GM19240 (cell line): ENCODE measurements at regions not wholly inside any gene's neighbourhood (a gene's known extent, or its start where the extent isn't known, plus 50 kb on each side); places are given as distances from the start of the nearest gene placed in this dataset.

Experiments used
- DNase-seq: peaks from one replicate; pipeline ENCODE4 v3.0.0; 2011; ENCODE audit warnings: low spot score; ENCODE audit not compliant: insufficient read length

- peak; percentile 63 for DNase-seq
Measured at GRCh38 chr1:38474738-38475623, 384.6 kb downstream of the RRAGC start.

- DNase-seq, result no peak
Measured at GRCh38 chr1:38466487-38466886, 393.1 kb downstream of the RRAGC start.

GRCh38 chr1:38465460-38465859, 394.1 kb downstream of the RRAGC start:
- DNase-seq, result no peak

GRCh38 chr1:38464071-38464661, 395.4 kb downstream of the RRAGC start:
- no peak for DNase-seq

- DNase-seq, result no peak
Measured at GRCh38 chr1:38463074-38463473, 396.5 kb downstream of the RRAGC start.

- DNase-seq, result no peak
Measured at GRCh38 chr1:38456531-38456876, 403.1 kb downstream of the RRAGC start.

- no peak for DNase-seq
Measured at GRCh38 chr1:38455829-38456530, 403.6 kb downstream of the RRAGC start.

GRCh38 chr1:38454749-38455441, 404.7 kb downstream of the RRAGC start:
- no peak for DNase-seq

GRCh38 chr1:38454236-38454635, 405.3 kb downstream of the RRAGC start:
- no peak for DNase-seq

- no peak for DNase-seq
Measured at GRCh38 chr1:38452246-38452645, 405.7 kb upstream of the POU3F1 start.

GRCh38 chr1:38451541-38451993, 405.0 kb upstream of the POU3F1 start:
- no peak for DNase-seq

GRCh38 chr1:38448893-38449292, 402.3 kb upstream of the POU3F1 start:
- no peak for DNase-seq

GRCh38 chr1:38446936-38447335, 400.3 kb upstream of the POU3F1 start:
- no peak for DNase-seq

- no peak for DNase-seq
Measured at GRCh38 chr1:38444770-38445442, 398.3 kb upstream of the POU3F1 start.

GRCh38 chr1:38444311-38444710, 397.7 kb upstream of the POU3F1 start:
- no peak for DNase-seq

GRCh38 chr1:38440402-38440801, 393.8 kb upstream of the POU3F1 start:
- DNase-seq, result no peak

- no peak for DNase-seq
Measured at GRCh38 chr1:38436749-38437148, 390.2 kb upstream of the POU3F1 start.

GRCh38 chr1:38436006-38436405, 389.4 kb upstream of the POU3F1 start:
- no peak for DNase-seq

- DNase-seq, result no peak
Measured at GRCh38 chr1:38433084-38433722, 386.6 kb upstream of the POU3F1 start.

GRCh38 chr1:38431535-38432376, 385.2 kb upstream of the POU3F1 start:
- DNase-seq, result no peak
